Natural killer cell treated with Interleukin-12 subunit alpha and Interleukin-12 subunit beta and Interleukin-15 and Interleukin-18, amount 100 ng/mL, for 72 hours (primary cell): ENCODE measurements at regions not wholly inside any gene's neighbourhood (a gene's known extent, or its start where the extent isn't known, plus 50 kb on each side); places are given as distances from the start of the nearest gene placed in this dataset.

Experiments
- ATAC-seq, 2 donors: fragments of 150-1000 bp; cut with Tn5 transposase in 1 of 2; sonication (Bioruptor Pico), chemical (Tn5 transposase) in 1 of 2; 2 replicates each; pipeline ENCODE4 v1.10.0; 2021
- DNase-seq: peaks from one replicate; pipeline ENCODE4 v3.0.0; 2022; ENCODE audit warnings: low spot score
- H3K27ac Mint-ChIP-seq, 2 donors: 1 replicate in 1 of 2; 2 replicates in 1 of 2; pipeline ENCODE4 v1.8.0; 2022; ENCODE audit warnings: mixed read lengths in 2 of 2, mild to moderate bottlenecking in 1 of 2, moderate library complexity in 1 of 2
- H3K27me3 Mint-ChIP-seq, 2 donors: 1 replicate in 1 of 2; 2 replicates in 1 of 2; pipeline ENCODE4 v1.8.0; 2022; ENCODE audit warnings: mixed read lengths in 2 of 2
- H3K36me3 Mint-ChIP-seq: one replicate; pipeline ENCODE4 v1.8.0; 2022; ENCODE audit warnings: mixed read lengths
- H3K4me1 Mint-ChIP-seq, 2 donors: 1 replicate in 1 of 2; 2 replicates in 1 of 2; pipeline ENCODE4 v1.8.0; 2022; ENCODE audit warnings: low read depth in 2 of 2, mixed read lengths in 2 of 2, mild to moderate bottlenecking in 1 of 2
- H3K4me3 Mint-ChIP-seq: one replicate; pipeline ENCODE4 v1.8.0; 2022; ENCODE audit warnings: mixed read lengths
- H3K9me3 Mint-ChIP-seq: 2 replicates; pipeline ENCODE4 v1.8.0; 2022; ENCODE audit warnings: mixed read lengths

GRCh38 chr11:69243496-69244200, 50.3 kb upstream of the MYEOV start:
- no peaks in the 10 kb centered on the region for H3K36me3 Mint-ChIP-seq
- no peaks in the 10 kb centered on the region for H3K9me3 Mint-ChIP-seq
- H3K4me3 Mint-ChIP-seq: no peak overlapping the region
- H3K27ac Mint-ChIP-seq: no peak overlapping the region
- peaks cover 0 to 3% of the 10 kb centered on the region in 2 donors for H3K4me1 Mint-ChIP-seq
- ATAC-seq (peak in 1 of 2 donors; percentile 43), DNase-seq (no peak)
- H3K27me3 Mint-ChIP-seq: peaks cover 6 to 11% of the 10 kb centered on the region in 2 donors
